Left lobe of liver (tissue), 2 donors: ENCODE measurements at regions not wholly inside any gene's neighbourhood (a gene's known extent, or its start where the extent isn't known, plus 50 kb on each side); places are given as distances from the start of the nearest gene placed in this dataset.
A peak's percentile ranks its signal among the peaks of the same experiment; 100 is the strongest.
"Not testable (repeated sequence)": the region's sequence is repeated elsewhere in the genome, so short reads cannot be mapped to it uniquely, and the experiment has no call there.

ENCODE experiments used
- ATAC-seq: fragments of 200-7000 bp; cut with Tn5 transposase; one replicate; pipeline ENCODE4 v1.9.1; 2020; ENCODE audit warnings: mild to moderate bottlenecking, moderate library complexity
- DNase-seq: peaks from one replicate; pipeline ENCODE4 v3.0.0-alpha.2; 2020; ENCODE audit warnings: low spot score
- donor health status: DM: no; HTN: no; CAD: no; lungs with moderate emphysema.
- donor health status: DM: no; HTN: yes; CAD: no.

DNA sequence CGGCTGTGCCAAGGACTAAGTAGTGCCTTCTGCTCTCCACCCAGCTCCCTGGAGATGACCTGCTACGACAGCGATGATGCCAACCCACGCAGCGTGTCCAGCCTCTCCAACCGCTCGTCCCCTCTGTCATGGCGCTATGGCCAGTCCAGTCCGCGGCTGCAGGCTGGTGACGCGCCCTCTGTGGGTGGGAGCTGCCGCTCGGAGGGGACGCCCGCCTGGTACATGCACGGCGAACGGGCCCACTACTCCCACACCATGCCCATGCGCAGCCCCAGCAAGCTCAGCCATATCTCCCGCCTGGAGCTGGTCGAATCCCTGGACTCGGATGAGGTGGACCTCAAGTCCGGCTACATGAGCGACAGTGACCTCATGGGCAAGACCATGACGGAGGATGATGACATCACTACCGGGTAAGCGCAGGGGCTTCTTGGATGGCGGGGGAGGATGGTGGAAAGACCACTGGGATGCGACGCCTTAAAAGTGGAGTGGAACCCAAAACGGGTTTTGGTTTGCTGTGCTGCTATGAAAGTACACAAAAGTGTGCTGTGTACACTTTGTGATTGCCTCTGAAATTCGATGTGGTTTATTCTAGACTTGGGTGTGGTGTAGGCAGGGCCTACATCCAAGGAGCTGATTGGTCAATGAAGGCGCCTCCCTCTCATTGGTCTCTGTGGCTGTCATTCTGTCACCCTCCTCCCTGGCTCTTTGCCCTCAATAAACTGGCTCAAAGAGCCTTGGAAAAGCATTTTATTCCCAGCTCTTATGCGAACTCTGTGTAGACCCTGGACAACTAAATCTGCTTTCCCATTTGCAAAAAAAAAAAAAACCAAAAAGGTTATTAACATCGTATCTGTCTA, 110.4 kb upstream of the IPO9 start:
- DNase-seq (no peak), ATAC-seq (no peak)

DNA sequence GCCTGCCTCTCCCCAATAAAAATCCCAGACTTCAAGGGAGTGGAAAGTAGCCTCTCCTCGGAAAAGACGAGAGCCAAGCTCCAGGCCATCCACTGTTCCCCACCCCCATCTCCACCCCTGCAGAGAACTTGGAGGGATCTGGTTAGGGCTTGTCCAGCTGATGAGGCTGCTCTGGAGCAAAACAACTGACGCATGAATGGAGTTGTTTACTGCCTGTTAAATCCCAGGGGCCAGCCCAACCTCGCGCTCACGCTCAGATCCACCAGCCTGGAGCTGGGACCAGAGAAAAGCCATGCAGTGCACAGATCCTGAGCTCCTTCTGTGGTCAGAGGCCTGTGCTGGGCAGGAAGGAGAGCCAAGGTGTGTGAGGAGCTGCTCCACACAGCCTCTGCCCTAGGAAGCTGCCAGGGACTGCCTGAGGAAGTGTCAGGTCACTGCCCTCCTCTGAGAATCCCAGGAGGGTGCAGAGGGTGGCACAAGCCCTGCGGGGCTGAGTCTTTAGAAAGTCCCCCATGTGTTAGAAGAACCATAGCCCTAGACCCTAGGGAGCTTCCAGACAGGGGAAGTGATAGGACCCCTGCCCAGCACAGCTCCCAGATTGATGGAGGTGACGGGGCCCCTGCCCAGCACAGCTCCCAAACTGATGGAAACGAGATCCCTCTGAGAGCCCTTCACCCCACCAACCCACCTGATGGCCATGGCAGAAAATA, 109.0 kb upstream of the IPO9 start:
- DNase-seq: no peak
- ATAC-seq: no peak

DNA sequence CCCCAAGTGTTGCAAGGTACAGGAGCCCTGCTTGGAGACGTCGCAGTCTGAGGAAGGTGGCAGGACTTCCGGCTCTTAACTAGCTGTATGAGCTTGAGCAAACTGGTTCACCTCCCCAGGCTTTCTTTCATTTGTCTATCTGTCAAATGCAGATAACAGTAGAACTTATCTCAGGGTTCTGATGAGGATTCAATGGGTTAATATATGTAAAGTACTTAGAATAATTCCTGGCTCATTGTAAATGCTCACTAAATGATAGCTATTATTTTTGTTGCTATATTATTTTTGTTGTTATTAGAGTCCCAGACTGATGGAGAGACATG, 108.5 kb upstream of the IPO9 start:
- DNase-seq (no peak), ATAC-seq (no peak)

DNA sequence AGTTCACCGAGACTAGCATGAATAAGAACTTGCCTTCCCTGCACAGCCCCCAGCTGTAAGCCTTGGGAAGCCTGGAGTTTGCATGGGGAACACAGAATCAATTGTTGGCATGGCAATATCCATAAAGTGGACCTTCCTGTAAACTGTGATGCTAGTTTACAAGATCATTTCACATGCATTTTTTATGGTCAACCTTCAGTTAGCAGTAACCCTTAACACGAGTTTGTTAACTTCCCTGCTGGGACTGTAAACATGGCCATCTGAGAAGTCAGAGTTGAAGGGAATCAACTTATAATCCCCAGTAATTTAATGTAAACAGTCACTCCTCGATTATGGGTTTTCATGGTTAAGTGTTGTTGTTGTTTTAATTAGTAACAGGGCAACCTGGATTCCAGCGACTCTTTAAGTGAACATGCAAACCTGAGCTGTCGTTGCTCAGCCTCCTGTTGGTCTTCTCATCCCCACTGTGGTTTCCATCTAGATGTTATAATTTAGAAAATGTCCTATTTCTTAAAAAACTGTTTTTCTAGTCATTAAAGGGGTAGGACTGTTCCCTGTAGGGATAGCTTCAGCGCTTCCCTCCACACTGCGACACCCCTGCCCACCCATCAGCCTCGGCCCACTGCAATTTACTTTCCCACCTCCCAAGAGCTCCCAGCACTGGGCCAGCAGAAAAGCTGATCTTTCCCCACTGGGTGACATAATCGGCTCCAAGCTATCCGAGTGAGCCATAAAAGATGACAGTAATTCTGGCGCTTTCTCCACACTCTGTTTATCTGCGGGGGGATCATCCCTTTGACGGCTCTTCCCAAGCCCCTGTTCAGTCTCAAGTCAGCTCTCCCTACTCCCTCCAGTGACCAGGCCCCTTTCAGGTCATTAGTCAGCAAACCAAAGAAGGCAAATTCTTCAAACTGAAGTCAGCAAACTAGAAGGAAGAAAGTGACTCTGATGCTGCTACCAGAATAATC, 107.6 kb upstream of the IPO9 start:
- ATAC-seq (no peak), DNase-seq (no peak)

DNA sequence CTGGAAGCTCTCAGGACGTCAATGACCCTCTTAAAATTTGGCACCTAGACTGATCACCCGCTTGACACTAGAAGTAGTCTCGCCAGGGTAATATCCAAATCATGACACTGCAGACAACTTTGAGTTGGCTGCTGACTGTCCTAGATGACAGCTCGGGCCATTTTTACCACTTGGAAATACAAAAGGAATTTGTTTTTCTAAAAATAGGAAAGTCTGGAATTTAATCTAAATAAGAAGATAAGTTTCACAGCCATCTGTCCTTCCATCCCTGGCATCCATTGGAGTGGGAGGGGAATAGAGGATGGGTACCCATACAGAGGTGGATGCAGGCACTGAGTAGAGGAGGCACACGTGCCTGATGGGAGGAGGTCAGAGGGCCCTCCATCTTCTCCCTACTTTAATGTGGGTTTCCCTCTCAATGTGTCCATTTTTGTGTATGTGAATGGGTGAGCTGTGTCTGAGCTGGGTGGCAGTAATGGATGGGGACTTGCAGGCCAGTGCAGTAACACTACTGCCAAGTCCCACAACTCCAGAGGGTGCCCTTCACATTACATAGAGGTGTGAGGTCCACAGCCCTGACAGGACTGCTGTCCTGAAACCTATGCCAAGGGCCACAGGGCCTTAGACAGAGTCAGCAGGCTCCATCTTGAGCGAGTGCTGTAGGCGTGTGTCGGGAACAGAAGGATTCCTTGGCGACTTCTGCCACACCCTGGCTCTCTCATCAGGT, 104.8 kb upstream of the IPO9 start:
- ATAC-seq: no peak

DNA sequence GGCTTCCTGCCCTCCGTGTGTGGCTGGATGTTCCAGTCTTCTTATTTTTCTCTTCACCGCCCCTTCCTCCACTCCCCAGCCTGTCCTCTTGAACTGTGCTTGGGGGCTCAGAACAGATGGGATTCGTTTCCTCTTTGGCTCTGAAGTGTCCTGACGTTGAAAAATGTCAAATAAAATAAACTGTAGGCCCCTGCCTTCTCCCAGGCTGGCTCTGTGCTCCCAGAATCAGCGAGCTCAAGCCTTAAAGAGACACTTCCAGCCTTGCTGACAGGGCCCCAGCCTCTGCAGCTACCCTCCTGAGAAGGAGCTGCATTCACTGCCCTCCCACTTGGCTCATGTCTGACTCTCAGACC, 104.2 kb upstream of the IPO9 start:
- DNase-seq: no peak
- no peak for ATAC-seq

More for the DNA sequence above, 104.8 kb upstream of the IPO9 start:
- DNase-seq: no peak

DNA sequence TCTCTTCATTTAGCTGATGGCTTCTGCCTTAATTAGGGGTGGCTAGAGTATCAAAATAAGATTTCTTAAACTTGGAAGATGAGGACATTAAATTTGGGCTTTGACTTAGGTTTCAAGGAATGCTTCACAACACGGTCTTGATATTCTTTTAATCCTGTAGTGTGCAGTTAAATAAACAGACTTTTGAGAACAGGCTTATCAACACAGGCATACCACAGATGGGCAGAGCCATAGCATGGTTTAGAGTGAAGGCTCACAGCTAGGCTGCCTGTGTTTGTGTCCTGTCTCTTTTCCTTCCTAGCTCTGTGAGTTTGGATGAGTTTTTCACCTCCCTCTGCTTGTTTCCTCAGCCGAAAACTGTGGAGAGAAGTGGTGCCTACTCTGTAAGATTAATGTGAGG, 102.3 kb upstream of the IPO9 start:
- DNase-seq (no peak), ATAC-seq (no peak)

DNA sequence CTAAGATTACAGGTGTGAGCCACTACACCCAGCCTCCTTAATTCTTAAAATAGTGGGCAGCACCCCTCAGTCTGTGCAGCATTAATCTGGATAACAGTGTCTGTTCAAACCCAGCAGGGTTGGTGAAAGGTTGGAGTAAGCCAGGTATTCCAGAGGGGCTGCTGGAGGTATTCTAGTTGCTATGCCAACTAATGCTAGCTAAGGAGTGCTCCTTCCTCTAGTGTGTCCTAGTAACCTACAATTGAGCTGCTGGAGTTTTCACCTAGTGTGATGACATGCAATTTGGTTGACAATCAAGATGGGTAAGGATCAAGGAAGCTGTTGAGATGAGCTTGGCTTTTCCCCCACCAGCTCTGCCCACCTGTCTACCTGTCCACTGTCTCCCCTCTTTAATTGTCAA, 100.2 kb upstream of the IPO9 start:
- DNase-seq (no peak), ATAC-seq (no peak)

DNA sequence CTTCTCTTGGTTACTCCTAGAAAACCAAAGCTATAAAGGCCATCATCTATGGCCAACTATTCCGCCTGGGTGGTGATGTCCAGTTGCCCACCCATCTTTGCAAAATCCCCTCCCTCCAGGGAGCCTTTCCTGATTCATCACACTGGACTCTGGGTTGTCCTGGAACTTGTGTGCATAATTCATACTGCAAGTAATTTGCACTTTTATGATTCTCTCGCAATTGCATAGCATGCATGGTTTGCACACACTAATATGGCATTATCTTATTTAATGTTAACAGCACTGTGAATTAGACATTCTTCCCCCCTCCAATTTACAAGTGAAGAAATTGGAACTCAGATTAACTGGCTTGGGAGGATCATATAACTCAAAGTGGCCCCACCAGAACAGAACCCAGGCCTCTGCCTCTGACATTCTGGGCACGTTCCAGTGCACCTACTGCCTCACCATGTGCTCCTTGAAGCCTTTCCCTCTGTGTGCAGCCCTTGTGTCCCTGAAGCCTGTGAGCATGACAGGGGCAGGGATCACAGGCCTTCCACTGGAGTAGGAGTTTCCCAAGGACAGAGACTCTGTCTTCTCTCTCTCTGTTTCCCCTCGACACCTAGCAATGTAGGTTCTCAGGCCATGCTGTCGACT, 98.9 kb upstream of the IPO9 start:
- DNase-seq (no peak), ATAC-seq (no peak)

DNA sequence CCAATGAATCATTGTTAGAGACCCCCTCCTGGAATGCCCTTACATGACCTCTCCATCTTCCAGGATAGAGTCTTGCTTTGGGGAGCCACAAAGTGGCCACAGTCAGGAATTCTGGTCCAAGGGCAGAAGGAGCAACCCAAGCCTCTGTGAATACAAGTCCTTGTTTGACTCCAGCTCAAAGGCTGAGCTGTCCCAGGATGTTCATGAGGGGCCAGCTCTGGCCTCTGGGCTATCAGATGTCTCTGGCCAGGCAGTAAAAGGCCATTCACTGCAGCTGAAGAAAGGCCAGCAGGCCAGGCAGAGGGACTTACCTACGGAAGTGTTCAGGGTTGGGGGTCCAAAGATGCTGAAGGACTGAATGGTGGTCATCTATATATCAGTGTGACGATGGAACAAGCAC, 98.3 kb upstream of the IPO9 start:
- no peak for ATAC-seq
- DNase-seq: no peak

DNA sequence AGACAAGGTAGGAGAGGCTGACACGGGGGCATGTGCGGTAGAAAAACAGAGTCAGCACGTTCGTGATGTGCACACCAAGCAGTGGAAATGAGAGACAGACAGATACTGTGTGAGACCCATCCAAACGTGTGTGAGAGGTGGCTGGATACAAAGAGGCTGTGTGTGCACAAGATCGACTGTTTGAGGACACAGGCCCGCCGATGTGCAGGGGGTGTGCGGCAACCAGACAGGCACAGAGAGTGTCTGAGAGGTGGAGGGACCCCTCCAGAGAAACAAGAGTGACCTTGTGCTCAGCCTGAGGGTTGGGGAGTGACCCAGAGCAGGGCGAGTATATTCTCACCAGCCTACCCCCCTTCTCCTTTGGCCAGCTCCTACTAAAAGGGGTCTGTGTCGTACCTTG, 97.8 kb upstream of the IPO9 start:
- DNase-seq (no peak), ATAC-seq (no peak)

DNA sequence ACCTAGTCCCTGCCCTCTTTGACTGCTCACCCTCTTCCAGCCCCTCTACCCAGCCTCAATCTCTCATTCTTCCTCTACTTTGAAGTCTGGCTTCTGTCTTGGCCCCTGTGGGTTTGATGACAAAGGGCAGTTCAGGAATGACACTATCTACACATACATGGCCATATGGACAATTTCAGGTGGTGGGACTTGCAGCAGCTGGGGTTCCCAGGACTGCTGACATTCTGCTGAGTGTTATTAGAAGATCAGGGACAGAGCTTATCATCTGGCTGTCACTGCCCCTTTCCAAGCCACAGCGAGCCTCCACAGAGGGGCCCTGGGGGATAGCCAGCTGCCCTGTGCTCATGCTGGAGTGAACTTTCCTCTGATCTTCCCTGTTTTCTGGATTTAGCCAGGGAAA, 97.4 kb upstream of the IPO9 start:
- ATAC-seq (no peak), DNase-seq (no peak)

DNA sequence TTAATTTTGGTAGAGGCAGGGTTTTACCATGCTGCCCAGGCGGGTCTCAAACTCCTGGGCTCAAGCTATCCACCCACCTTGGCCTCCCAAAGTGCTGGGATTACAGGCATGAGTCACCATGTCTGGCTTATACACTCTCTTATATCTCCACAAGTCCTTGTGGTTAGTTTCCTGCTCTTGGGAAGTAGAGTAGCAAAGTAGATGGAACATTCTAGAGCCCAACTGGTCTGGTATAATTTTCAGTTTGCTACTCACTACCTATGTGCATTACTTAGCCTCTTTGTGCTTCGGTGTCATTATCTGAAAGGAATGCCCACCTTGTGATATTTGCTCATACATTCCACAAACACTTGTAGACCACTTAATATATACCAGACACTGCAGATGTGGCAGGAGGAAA, 96.6 kb upstream of the IPO9 start:
- peak; percentile 0 for DNase-seq
- ATAC-seq: no peak

DNA sequence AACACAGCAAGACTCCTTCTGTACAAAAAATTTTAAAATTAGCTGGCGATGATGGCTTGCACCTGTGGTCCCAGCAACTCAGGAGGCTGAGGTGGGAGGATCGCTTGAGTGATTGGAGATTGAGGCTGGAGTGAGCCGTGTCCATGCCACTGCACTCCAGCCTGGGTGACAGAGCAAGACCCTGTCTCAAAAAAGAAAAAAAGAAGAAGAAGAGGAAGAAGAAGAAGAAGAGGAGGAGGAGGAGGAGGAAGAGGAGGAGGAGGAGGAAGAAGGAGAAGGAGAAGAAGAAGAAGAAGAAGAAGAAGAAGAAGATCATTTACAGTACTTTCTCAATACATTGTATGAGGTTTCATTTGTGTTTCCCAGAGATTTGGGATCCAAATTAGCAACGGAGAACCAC, 94.7 kb upstream of the IPO9 start:
- DNase-seq: peak; percentile 12
- ATAC-seq: not testable (repeated sequence)

DNA sequence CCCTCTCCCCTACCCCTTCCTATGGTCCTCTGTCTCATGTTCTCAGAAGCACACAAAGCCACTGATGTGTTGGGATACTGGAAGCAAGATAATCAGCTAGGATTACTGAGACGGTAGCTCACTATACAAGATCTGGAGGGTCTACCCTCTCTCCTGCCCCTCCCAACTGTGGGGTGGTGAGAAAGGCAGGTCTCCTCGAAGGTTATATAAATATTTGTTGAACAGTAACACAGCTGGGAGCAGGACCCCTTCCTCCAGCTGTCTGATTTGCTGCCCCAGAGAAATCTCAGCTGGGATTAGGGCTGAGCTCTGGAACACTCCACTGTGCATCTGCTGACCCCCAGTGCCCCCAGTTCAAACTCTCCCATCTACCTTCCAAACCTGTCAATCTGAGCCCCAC, 94.2 kb upstream of the IPO9 start:
- no peak for ATAC-seq
- DNase-seq: no peak

DNA sequence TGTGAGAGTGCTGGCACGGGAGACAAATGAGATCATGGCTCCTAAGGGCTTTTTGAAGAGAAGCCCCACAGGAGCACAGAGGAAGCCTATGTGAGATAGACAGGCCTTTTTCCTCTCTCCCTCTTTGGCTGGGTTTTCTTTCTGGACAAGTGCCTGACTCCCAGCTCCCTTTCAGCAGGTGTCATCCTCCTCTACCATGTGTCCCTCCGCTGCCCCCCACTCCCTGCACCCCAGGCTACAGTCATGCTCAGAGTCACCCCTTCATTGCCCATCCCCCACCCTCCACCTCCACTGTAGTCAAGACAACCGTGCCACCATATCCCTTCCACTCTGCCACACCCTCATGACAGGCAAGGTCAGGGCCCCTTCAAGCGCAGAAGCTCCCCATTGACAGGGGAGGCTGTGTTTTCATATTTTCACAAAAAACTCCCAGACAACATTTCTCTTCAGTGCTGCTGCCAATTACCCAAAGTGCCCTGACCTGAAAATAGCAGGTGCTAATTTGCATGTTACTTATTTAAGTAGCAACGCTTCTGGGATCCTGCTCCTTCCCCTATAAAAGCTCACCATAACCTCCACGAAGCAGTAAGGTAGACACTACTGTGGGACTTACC, 92.1 kb upstream of the IPO9 start:
- no peak for DNase-seq
- ATAC-seq: no peak

DNA sequence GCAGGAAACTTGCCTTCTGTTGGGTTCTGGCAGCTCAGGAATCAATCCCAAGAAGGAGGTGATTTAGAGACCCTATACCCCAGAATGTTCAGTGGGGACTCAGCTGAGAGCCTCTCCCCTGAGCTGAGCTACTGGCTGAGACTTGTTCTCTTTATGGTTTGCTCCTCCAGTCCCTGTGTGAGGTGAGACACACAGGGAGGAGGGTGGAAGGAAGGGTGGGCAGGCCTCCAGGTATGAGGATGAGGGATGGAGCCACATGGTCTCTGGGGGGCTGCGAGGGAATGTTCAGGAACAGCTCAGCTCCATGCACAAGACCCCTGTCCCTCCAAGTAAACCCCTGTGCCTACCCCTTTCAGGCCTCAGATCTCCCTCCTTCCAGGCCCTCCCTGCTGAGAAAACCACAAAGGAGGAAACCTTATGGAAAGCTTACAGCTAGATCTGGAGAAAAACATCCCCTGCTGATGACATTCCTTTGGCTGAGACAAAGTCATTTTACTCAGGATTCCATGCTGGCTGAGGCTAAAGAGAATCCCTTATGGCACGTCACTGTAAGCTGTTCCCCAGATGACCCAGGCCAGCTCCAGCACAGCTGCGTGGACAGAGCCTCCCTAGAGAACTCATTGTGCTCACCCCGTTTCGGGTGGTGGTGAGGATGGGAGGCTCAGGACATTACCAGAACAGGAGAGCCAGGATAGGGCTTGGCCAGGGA, 91.5 kb upstream of the IPO9 start:
- ATAC-seq (no peak), DNase-seq (no peak)

DNA sequence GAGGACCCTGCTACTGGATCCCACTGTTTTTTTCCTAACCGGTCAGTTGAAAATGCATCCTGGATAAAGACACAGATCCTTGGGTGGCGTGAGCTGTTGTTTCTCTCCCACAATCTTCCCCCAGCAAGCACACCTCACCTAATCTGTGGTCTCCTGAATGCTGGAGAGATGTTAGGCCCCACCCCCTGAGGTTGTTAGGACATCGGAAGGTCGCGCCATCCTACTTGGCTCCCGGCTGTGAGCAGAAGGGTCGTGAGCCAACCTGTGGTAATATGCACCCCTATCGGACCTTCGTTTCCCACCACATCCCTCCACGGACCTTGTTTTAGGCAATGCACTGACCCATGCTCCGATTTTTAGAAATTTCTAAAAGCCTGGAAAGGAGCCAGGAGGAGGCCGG, 89.9 kb upstream of the IPO9 start:
- no peak for DNase-seq

DNA sequence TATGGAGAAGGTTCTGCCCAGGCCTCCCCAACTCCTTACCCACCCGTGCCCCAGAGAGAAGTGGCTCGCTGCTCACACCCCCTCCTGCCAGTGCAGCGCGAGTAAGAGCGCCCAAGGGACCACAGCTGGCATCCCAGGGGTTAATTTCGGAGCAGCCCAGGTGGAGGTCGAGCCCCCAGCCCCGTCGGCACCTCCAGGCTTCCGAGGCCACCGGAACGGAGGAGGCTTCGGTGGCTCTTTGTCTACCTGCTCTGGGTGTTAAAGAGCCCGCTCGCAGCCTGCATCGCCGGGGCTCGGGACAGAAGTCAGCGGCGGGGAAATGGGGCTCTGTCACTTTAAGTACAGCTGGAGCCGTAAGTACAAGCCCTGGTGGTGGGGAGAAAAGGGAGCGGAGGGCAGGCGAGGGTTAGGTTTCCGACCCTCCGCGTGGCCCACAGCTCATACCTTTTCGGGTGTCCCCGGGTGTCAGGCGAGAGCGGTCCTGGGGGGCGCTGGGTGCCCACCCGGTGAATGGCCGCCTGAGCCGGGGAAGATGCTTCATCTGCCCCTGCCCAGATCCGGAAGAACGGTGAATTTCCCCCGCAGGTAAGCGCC, 89.4 kb upstream of the IPO9 start:
- ATAC-seq (peak; percentile 84), DNase-seq (no peak)

More for the DNA sequence above, 89.9 kb upstream of the IPO9 start:
- no peak for ATAC-seq
